Endodermal cell (in vitro differentiated cells): ENCODE measurements at regions not wholly inside any gene's neighbourhood (a gene's known extent, or its start where the extent isn't known, plus 50 kb on each side); places are given as distances from the start of the nearest gene placed in this dataset.

Experiments
- DNase-seq: peaks from one replicate; pipeline ENCODE4 v3.0.0-alpha.2; 2017
- H3K27ac ChIP-seq: 2 replicates; pipeline ENCODE4 v1.5.1; 2013; ENCODE audit warnings: mild to moderate bottlenecking, low read depth, low read length, moderate library complexity
- H3K27me3 ChIP-seq: 2 replicates; pipeline ENCODE4 v1.6.1; 2013; ENCODE audit warnings: mild to moderate bottlenecking, low read length, moderate library complexity; ENCODE audit not compliant: insufficient read depth, control insufficient read depth, poor library complexity, severe bottlenecking
- H3K36me3 ChIP-seq: 2 replicates; pipeline ENCODE4 v1.7.0; 2013; ENCODE audit warnings: mild to moderate bottlenecking, low read length, moderate library complexity; ENCODE audit not compliant: control insufficient read depth, insufficient read depth
- H3K4me1 ChIP-seq: one replicate; pipeline ENCODE4 v1.7.0; 2013; ENCODE audit warnings: low read length; ENCODE audit not compliant: control insufficient read depth, insufficient read depth
- H3K4me3 ChIP-seq: 2 replicates; pipeline ENCODE4 v1.5.1; 2013; ENCODE audit warnings: mild to moderate bottlenecking, low read length, moderate library complexity
- H3K9ac ChIP-seq: 2 replicates; pipeline ENCODE4 v1.6.1; 2013; ENCODE audit warnings: mild to moderate bottlenecking, low read length, moderate library complexity; ENCODE audit not compliant: poor library complexity, severe bottlenecking; ENCODE audit errors: extremely low read depth
- H3K9me3 ChIP-seq: 2 replicates; pipeline ENCODE4 v1.6.1; 2013; ENCODE audit warnings: mild to moderate bottlenecking, low read length, moderate library complexity; ENCODE audit not compliant: control insufficient read depth
- H3K27ac Mint-ChIP-seq: 2 replicates; pipeline ENCODE4 v1.8.0; 2020; ENCODE audit warnings: mixed read lengths
- H3K27me3 Mint-ChIP-seq: 2 replicates; pipeline ENCODE4 v1.8.0; 2021; ENCODE audit warnings: mild to moderate bottlenecking, mixed read lengths; ENCODE audit not compliant: insufficient read depth
- H3K36me3 Mint-ChIP-seq: 2 replicates; pipeline ENCODE4 v1.8.0; 2020; ENCODE audit warnings: low read depth, mixed read lengths
- H3K4me1 Mint-ChIP-seq: 2 replicates; pipeline ENCODE4 v1.8.0; 2020; ENCODE audit warnings: mixed read lengths
- H3K4me3 Mint-ChIP-seq: 2 replicates; pipeline ENCODE4 v1.8.0; 2020; ENCODE audit warnings: mild to moderate bottlenecking, moderate library complexity, mixed read lengths
- H3K9me3 Mint-ChIP-seq: 2 replicates; pipeline ENCODE4 v1.8.0; 2020; ENCODE audit warnings: mild to moderate bottlenecking, mixed read lengths
- WGBS, 2 experiments: methylation state at CpG; one replicate each; pipeline versions ENCODE4 v1.1.5 to v1.1.7; 2013; ENCODE audit warnings: missing lambda C conversion rate in 2 of 2, mixed read lengths in 1 of 2; ENCODE audit not compliant: insufficient coverage in 1 of 2, insufficient read length in 1 of 2; 5-methylcytosine and 5-hydroxymethylcytosine counted together
- TF ChIP-seq, protein P1 (sequence below): fragments of 200-600 bp; sonication (generic); conservative IDR thresholded peaks from 2 replicates; pipeline ENCODE4 v1.5.0; 2021; ENCODE audit warnings: antibody characterized with exemption, mild to moderate bottlenecking

DNA sequence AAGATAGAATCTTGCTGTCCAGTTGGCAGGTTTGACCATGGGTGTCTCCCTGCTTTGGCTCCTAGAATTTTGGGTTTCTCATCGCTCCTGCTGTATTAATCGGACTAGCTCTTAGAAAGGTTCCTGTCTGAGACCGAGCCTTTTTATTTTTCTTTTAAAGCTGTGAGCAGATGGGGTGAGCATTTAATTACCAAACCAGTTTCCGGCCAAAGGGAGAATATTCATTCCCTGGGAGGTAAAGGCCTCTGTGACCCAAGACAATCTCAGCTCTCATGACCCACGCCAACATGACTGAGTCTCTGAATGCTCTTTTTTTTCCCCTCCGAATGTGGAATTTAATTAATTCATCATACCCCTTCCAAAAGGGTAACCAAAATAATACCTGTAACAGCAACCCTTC, 464.7 kb upstream of the TMEM132C start:
- Histone ChIP-seq H3K9ac (no peak overlapping the region), H3K36me3 (no peaks in the 10 kb centered on the region), H3K27me3 (no peaks in the 10 kb centered on the region), H3K4me3 (no peak overlapping the region), H3K4me1 (no peaks in the 10 kb centered on the region), H3K27ac (no peak overlapping the region), H3K9me3 (no peaks in the 10 kb centered on the region)
- Mint-ChIP-seq H3K36me3 (no peaks in the 10 kb centered on the region), H3K27ac (no peak overlapping the region), H3K9me3 (no peaks in the 10 kb centered on the region), H3K4me3 (no peak overlapping the region), H3K4me1 (no peaks in the 10 kb centered on the region), H3K27me3 (no peaks in the 10 kb centered on the region)
- DNase-seq = no peak
- WGBS, 2 experiments = 93 to 100% methylated on average over 3 to 6 of the region's 6 CpGs
- TF ChIP-seq, protein P1, sequence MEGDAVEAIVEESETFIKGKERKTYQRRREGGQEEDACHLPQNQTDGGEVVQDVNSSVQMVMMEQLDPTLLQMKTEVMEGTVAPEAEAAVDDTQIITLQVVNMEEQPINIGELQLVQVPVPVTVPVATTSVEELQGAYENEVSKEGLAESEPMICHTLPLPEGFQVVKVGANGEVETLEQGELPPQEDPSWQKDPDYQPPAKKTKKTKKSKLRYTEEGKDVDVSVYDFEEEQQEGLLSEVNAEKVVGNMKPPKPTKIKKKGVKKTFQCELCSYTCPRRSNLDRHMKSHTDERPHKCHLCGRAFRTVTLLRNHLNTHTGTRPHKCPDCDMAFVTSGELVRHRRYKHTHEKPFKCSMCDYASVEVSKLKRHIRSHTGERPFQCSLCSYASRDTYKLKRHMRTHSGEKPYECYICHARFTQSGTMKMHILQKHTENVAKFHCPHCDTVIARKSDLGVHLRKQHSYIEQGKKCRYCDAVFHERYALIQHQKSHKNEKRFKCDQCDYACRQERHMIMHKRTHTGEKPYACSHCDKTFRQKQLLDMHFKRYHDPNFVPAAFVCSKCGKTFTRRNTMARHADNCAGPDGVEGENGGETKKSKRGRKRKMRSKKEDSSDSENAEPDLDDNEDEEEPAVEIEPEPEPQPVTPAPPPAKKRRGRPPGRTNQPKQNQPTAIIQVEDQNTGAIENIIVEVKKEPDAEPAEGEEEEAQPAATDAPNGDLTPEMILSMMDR = no peak

DNA sequence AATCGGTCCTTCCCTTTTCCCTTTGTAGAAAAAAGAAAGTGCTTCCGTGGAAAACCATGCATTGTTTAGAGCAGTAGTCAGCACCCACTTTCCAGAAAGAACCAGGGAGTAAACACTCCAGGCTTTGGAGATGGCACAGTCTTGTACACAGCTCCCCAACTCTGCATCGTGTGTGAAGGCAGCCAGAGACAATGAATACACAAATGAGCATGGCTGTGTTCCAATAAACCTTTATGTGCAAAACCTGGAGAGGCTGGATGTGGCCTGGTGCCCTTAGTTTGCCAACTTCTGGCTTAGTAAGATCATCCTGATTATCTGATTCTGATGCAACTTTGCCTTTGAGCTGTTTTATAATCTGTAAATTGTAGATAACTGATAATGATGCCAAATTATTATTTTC, 463.4 kb upstream of the TMEM132C start:
- Histone ChIP-seq H3K27me3 (no peaks in the 10 kb centered on the region), H3K9me3 (no peaks in the 10 kb centered on the region), H3K9ac (no peak overlapping the region), H3K36me3 (no peaks in the 10 kb centered on the region), H3K4me1 (no peaks in the 10 kb centered on the region), H3K27ac (no peak overlapping the region), H3K4me3 (no peak overlapping the region)
- Mint-ChIP-seq H3K9me3 (no peaks in the 10 kb centered on the region), H3K4me3 (no peak overlapping the region), H3K27ac (no peak overlapping the region), H3K27me3 (no peaks in the 10 kb centered on the region), H3K36me3 (no peaks in the 10 kb centered on the region), H3K4me1 (no peaks in the 10 kb centered on the region)
- no peak for DNase-seq
- TF ChIP-seq, protein P1 = no peak
- WGBS, 2 experiments = 79 to 89% methylated on average over 3 of the region's 3 CpGs

DNA sequence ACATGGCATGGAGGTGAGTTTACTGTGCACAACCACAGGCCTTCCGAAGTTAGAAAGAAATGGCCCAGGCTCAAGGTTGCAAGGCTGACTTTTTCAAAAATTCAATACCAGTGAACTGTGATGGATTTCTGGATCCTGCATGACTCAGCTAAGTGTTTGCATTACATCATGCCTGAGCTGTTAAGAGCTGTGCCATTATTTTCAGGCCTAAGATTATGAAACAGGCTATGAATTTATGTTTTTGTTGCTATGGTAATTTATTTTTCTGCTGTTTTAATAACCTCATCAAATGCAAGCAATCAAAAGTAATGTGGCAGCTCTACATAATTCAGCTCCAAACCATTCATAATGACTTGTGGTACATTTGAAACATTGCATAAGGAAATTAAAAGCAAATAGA, 457.7 kb upstream of the TMEM132C start:
- no peak for DNase-seq
- Histone ChIP-seq H3K36me3 (no peaks in the 10 kb centered on the region), H3K9me3 (no peaks in the 10 kb centered on the region), H3K4me3 (no peak overlapping the region), H3K4me1 (no peaks in the 10 kb centered on the region), H3K27ac (no peak overlapping the region), H3K27me3 (peaks cover 6% of the 10 kb centered on the region), H3K9ac (no peak overlapping the region)
- no peaks in the 10 kb centered on the region for H3K9me3 Mint-ChIP-seq
- no peaks in the 10 kb centered on the region for H3K36me3 Mint-ChIP-seq
- H3K4me1 Mint-ChIP-seq = peaks cover 3% of the 10 kb centered on the region
- no peak overlapping the region for H3K4me3 Mint-ChIP-seq
- peaks cover 12% of the 10 kb centered on the region for H3K27me3 Mint-ChIP-seq
- H3K27ac Mint-ChIP-seq = no peak overlapping the region
- TF ChIP-seq, protein P1 = no peak
- 81 to 100% methylated on average over 1 of the region's 1 CpG for WGBS, 2 experiments
